GM21619 (cell line): ENCODE measurements at regions not wholly inside any gene's neighbourhood (a gene's known extent, or its start where the extent isn't known, plus 50 kb on each side); places are given as distances from the start of the nearest gene placed in this dataset.

Experiments
- ATAC-seq: cut with Tn5 transposase; IDR thresholded peaks from one replicate; pipeline ENCODE4 v1.9.1; 2021; ENCODE audit not compliant: unreplicated experiment

GRCh38 chr2:204312105-204312504 lies 233.2 kb upstream of the PARD3B start:
- no peak for ATAC-seq

- ATAC-seq, result no peak
Observed at GRCh38 chr2:204313256-204313655, 232.0 kb upstream of the PARD3B start.

- no peak for ATAC-seq
Observed at GRCh38 chr2:204315236-204315662, 230.0 kb upstream of the PARD3B start.

- ATAC-seq, result no peak
Observed at GRCh38 chr2:204317640-204318039, 227.6 kb upstream of the PARD3B start.

- ATAC-seq, result no peak
Observed at GRCh38 chr2:204321027-204321800, 224.1 kb upstream of the PARD3B start.

GRCh38 chr2:204321910-204322751 lies 223.1 kb upstream of the PARD3B start:
- ATAC-seq, result no peak

- peak; percentile 90 for ATAC-seq
Observed at GRCh38 chr2:204325468-204325867, 219.8 kb upstream of the PARD3B start.

GRCh38 chr2:204328373-204328772 lies 216.9 kb upstream of the PARD3B start:
- no peak for ATAC-seq

GRCh38 chr2:204329016-204329415 lies 216.3 kb upstream of the PARD3B start:
- ATAC-seq, result no peak

GRCh38 chr2:204329532-204329931 lies 215.7 kb upstream of the PARD3B start:
- no peak for ATAC-seq

GRCh38 chr2:204331180-204331579 lies 214.1 kb upstream of the PARD3B start:
- ATAC-seq, result no peak

DNA sequence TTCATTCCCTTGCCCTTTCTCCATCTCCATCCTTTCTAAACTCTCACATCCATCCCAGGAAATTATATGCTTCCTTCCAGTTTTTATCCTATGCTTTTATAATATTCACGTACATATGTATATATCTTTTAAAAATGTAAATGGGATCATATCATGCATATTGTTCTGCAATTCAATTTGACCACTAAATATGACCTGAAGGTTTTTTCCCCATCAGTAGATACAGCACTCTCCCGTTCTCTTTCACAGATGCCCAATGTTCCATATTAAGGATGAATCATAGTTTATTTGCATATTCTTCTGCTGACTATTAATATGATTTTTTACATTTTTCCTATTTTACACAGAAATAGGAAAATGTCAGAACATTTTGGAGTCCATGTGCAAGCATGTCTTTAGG lies 213.3 kb upstream of the PARD3B start:
- no peak for ATAC-seq

GRCh38 chr2:204332706-204333105 lies 212.6 kb upstream of the PARD3B start:
- ATAC-seq, result no peak

DNA sequence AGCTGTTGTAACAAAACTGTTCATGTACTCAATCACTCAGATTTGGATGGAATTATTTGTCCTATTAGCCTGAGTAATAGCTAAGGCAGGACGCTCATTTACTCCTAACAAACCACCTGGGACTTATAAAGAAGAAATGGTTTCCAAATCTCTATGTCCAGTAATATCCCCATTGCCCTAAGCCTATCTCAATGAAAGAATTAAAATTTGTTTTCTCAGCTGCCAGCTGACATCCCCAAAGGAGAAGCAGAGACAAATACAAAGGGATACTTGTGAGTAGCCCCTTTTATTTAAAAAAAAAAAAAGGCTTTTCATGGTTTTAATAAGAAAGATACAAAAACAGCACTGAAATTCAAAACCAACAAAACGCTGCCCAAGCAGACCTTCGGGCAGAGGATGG lies 211.4 kb upstream of the PARD3B start:
- no peak for ATAC-seq

- ATAC-seq, result no peak
Observed at GRCh38 chr2:204335451-204336058, 209.7 kb upstream of the PARD3B start.

- no peak for ATAC-seq
Observed at GRCh38 chr2:204336153-204336744, 209.0 kb upstream of the PARD3B start.

DNA sequence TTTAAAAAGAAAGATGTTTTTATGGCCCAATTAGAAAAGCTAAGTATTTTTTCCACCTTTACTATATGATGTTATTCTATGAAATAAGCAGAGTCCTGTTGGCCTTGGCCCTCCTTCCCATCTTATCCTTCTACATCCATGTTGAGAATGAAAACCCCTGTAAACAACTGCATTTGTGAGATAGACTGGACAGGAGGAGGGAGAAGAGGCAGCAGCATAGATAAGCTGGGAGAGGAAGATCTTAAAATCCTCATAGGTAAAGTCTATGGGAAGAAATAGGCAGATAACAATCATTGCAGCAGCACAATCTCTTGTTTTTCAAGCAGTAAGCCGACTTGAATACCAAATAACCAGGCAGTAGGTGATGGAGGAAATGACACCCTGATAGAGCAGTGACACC lies 207.6 kb upstream of the PARD3B start:
- no peak for ATAC-seq

DNA sequence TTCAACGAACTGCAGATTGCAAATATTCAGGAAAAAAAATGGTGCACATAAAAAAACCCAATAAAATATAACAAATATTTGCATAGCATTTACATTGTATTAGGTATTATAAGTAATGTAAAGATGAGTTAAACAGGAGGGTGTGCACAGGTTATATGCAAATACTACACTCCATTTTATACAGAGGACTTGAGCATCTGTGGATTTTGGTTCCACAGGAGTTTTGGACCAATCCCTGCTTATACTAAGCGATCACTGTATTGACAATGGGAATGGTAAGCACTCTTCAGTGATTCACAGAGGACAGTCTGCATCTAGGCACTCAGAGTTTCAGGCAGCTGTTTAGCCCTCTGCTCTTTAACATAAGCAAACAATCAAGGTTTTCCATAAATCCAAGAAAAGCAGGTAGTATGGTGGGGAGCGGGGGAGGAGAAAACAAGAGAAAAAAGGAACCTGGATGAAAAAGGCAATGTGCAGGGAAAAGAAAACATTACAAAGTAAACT lies 206.0 kb upstream of the PARD3B start:
- no peak for ATAC-seq

- ATAC-seq, result no peak
Observed at GRCh38 chr2:204340511-204340910, 204.8 kb upstream of the PARD3B start.

GRCh38 chr2:204341887-204342276 lies 203.4 kb upstream of the PARD3B start:
- no peak for ATAC-seq

DNA sequence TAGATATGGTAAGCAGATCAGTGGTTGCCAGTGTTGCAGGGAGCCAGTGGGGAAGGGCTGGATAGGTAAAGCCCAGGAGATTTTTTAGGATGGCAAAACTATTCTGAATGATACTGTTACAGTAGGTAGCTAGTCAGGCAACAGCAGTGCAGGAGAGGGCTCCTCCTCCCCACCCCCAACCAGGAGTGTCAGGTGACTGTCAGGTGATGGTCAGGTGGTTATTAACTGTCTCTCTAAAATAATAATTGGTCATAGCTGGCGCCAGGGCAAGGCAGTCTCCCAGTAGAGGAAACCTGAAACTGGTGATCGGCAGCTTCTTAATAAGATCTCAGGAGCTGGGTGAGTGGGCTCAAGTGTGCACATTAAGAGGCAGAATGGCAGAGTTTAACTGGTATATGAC lies 201.6 kb upstream of the PARD3B start:
- ATAC-seq, result no peak
